Mesothelial cell of epicardium (in vitro differentiated cells): ENCODE measurements at regions not wholly inside any gene's neighbourhood (a gene's known extent, or its start where the extent isn't known, plus 50 kb on each side); places are given as distances from the start of the nearest gene placed in this dataset.

Experiments used
- DNase-seq, 2 experiments: peaks; one replicate each; pipeline ENCODE4 v3.0.0; 2021; ENCODE audit warnings: low spot score in 2 of 2; ENCODE audit not compliant: unreplicated experiment in 2 of 2
- H3K27ac Mint-ChIP-seq: 2 replicates; pipeline ENCODE4 v1.8.0; 2021; ENCODE audit warnings: mixed read lengths
- H3K27me3 Mint-ChIP-seq: 2 replicates; pipeline ENCODE4 v1.8.0; 2021; ENCODE audit warnings: low read depth, mixed read lengths
- H3K36me3 Mint-ChIP-seq: 2 replicates; pipeline ENCODE4 v1.8.0; 2021; ENCODE audit warnings: mixed read lengths
- H3K4me1 Mint-ChIP-seq: 2 replicates; pipeline ENCODE4 v1.8.0; 2021; ENCODE audit warnings: mixed read lengths
- H3K4me3 Mint-ChIP-seq: 2 replicates; pipeline ENCODE4 v1.8.0; 2021; ENCODE audit warnings: mild to moderate bottlenecking, moderate library complexity, mixed read lengths
- H3K9me3 Mint-ChIP-seq: 2 replicates; pipeline ENCODE4 v1.8.0; 2021; ENCODE audit warnings: mixed read lengths
- CTCF ChIP-seq: fragments of 200-600 bp; sonication (generic); IDR thresholded peaks from one replicate; pipeline ENCODE4 v1.5.0; 2021; ENCODE audit warnings: antibody characterized with exemption; ENCODE audit not compliant: unreplicated experiment

GRCh38 chrX:143935601-143936000, 51.7 kb downstream of the UBE2NL start:
- H3K36me3 Mint-ChIP-seq, result no peaks in the 10 kb centered on the region
- no peak for DNase-seq
- H3K4me1 Mint-ChIP-seq, result no peaks in the 10 kb centered on the region
- H3K27me3 Mint-ChIP-seq, result no peaks in the 10 kb centered on the region
- H3K27ac Mint-ChIP-seq, result no peak overlapping the region
- TF ChIP-seq CTCF, result no peak
- H3K9me3 Mint-ChIP-seq, result peaks cover 51% of the 10 kb centered on the region
- no peak overlapping the region for H3K4me3 Mint-ChIP-seq

GRCh38 chrX:143940119-143940518, 56.2 kb downstream of the UBE2NL start:
- TF ChIP-seq CTCF, result no peak
- Mint-ChIP-seq H3K27me3 (no peaks in the 10 kb centered on the region), H3K4me1 (no peaks in the 10 kb centered on the region), H3K9me3 (peaks cover 52% of the 10 kb centered on the region), H3K4me3 (no peak overlapping the region), H3K27ac (no peak overlapping the region), H3K36me3 (no peaks in the 10 kb centered on the region)
- DNase-seq, result no peak

DNA sequence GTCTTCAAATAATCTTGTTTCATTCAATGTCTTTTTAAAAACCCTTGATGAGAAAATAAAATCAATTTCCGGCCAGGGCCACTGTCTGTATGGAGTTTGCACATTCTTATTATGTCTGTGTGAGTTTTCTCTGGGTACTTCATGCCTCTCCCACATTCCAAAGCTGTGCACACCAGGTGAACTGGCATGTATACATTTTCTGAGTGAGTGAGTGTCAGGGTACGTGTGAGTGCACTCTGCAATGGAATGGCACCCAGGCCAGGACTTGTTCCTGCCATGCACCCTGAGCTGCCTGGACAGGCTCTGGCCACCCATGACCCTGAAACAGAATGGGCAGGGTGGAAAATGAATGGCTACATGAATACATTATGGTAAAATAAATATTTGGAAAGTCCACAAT, 61.3 kb downstream of the UBE2NL start:
- Mint-ChIP-seq H3K4me1 (no peaks in the 10 kb centered on the region), H3K36me3 (no peaks in the 10 kb centered on the region), H3K27me3 (no peaks in the 10 kb centered on the region), H3K9me3 (peaks cover 41% of the 10 kb centered on the region), H3K4me3 (no peak overlapping the region), H3K27ac (no peak overlapping the region)
- TF ChIP-seq CTCF, result no peak
- DNase-seq, result no peak

- H3K27me3 Mint-ChIP-seq, result no peaks in the 10 kb centered on the region
- TF ChIP-seq CTCF, result no peak
- DNase-seq, result no peak
- peaks cover 61% of the 10 kb centered on the region for H3K9me3 Mint-ChIP-seq
- no peak overlapping the region for H3K27ac Mint-ChIP-seq
- H3K4me1 Mint-ChIP-seq, result no peaks in the 10 kb centered on the region
- no peak overlapping the region for H3K4me3 Mint-ChIP-seq
- H3K36me3 Mint-ChIP-seq, result no peaks in the 10 kb centered on the region
Measured at GRCh38 chrX:143964549-143964948, 80.7 kb downstream of the UBE2NL start.

- peaks cover 48% of the 10 kb centered on the region for H3K9me3 Mint-ChIP-seq
- no peaks in the 10 kb centered on the region for H3K27me3 Mint-ChIP-seq
- H3K36me3 Mint-ChIP-seq, result no peaks in the 10 kb centered on the region
- no peak overlapping the region for H3K4me3 Mint-ChIP-seq
- no peak for DNase-seq
- H3K27ac Mint-ChIP-seq, result no peak overlapping the region
- no peaks in the 10 kb centered on the region for H3K4me1 Mint-ChIP-seq
- no peak for TF ChIP-seq CTCF
Measured at GRCh38 chrX:143988356-143988755, 104.5 kb downstream of the UBE2NL start.

- Mint-ChIP-seq H3K27me3 (no peaks in the 10 kb centered on the region), H3K36me3 (no peaks in the 10 kb centered on the region), H3K4me1 (no peaks in the 10 kb centered on the region), H3K9me3 (peaks cover 48% of the 10 kb centered on the region), H3K4me3 (no peak overlapping the region), H3K27ac (no peak overlapping the region)
- no peak for TF ChIP-seq CTCF
- no peak for DNase-seq
Measured at GRCh38 chrX:143994206-143994605, 110.3 kb downstream of the UBE2NL start.
